ENCODE measurements at regions not wholly inside any gene's neighbourhood (a gene's known extent, or its start where the extent isn't known, plus 50 kb on each side); places are given as distances from the start of the nearest gene placed in this dataset.

DNA sequence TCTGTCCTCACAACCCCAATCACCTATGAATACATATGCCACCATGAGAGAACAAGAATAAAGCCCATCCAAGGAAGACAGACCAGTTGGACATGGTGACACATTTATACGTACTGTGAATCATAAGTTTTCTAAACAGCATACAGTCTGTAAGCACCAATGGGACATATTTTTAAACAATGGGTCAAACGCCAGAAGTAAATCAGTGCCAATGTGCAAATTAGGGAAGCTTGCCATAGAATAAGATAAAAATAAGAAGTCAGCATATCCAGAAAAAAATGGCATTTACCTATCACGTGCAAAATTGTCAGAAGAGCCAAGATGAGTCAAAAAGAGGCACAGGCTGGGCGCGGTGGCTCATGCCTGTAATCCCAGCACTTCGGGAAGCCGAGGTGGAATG, 910.4 kb downstream of the SORCS1 start:
- H3K36me3 ChIP-seq, result no peaks in the 10 kb centered on the region

DNA sequence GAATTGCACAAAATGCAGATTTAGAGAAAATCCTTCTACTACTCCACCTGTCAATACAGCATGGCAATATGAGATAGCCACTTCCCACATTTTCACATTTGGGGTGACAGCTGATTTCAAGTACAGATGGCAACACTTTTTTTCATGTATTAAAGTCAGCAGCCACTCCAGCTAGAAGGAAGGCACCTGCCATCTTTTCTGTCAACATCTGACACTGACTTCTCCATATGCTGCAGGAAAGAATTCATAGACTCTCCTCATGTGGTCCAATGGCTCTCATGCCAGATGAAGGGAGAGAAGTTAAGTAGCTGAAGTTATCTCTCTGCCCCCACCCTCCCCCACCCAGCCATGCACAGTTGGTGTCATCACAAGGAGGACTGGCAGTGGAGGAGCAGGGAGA, 912.0 kb downstream of the SORCS1 start:
- Histone ChIP-seq H3K27ac (no peak overlapping the region), H3K9me3 (no peaks in the 10 kb centered on the region), H3K27me3 (no peaks in the 10 kb centered on the region), H3K4me3 (no peak overlapping the region), H3K36me3 (no peaks in the 10 kb centered on the region), H3K4me1 (no peaks in the 10 kb centered on the region)
- TF ChIP-seq CTCF (IDR thresholded peaks at IDR 0.05), result no peak
- intact Hi-C loops (cut with DNase I; ENCODE audit: low total_unique reads), result no loop called here
- no peak for DNase-seq

More for the DNA sequence above, 910.4 kb downstream of the SORCS1 start:
- H3K27me3 ChIP-seq, result no peaks in the 10 kb centered on the region
- intact Hi-C loops (cut with DNase I; ENCODE audit: low total_unique reads), result no loop called here
- no peak overlapping the region for H3K27ac ChIP-seq
- no peaks in the 10 kb centered on the region for H3K4me1 ChIP-seq
- TF ChIP-seq CTCF (IDR thresholded peaks at IDR 0.05), result no peak
- H3K9me3 ChIP-seq, result no peaks in the 10 kb centered on the region
- DNase-seq, result no peak
- no peak overlapping the region for H3K4me3 ChIP-seq

- no peak for TF ChIP-seq CTCF (IDR thresholded peaks at IDR 0.05)
- intact Hi-C loops (cut with DNase I; ENCODE audit: low total_unique reads), result no loop called here
- DNase-seq, result no peak
- Histone ChIP-seq H3K36me3 (no peaks in the 10 kb centered on the region), H3K4me3 (no peak overlapping the region), H3K4me1 (no peaks in the 10 kb centered on the region), H3K27ac (no peak overlapping the region), H3K9me3 (no peaks in the 10 kb centered on the region), H3K27me3 (no peaks in the 10 kb centered on the region)
These were observed 912.9 kb downstream of the SORCS1 start for GRCh38 chr10:106251573-106251972.

DNA sequence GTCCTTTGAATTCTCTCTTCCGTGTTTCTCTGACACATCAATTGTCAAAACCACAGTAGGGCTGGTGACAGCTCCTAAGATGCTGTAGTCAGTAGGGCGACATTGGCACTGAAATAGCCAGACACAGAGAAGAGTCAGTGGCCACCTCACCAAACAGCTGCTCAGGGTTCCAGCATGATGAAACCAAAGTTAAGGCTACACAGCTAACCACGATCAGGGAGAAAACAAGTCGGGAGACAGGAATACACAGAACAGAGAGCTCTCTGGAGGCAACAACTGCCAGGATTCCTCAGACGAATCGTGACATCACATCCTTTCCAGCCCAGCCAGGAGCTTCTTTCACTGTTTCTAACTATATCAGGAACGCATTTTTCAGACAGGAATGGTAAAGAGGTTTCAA, 922.2 kb downstream of the SORCS1 start:
- no peak overlapping the region for H3K27ac ChIP-seq
- no peak overlapping the region for H3K4me3 ChIP-seq
- no peaks in the 10 kb centered on the region for H3K9me3 ChIP-seq
- H3K4me1 ChIP-seq, result no peaks in the 10 kb centered on the region
- no peaks in the 10 kb centered on the region for H3K36me3 ChIP-seq
- H3K27me3 ChIP-seq, result no peaks in the 10 kb centered on the region
- intact Hi-C loops (cut with DNase I; ENCODE audit: low total_unique reads), result no loop called here
- no peak for DNase-seq
- no peak for TF ChIP-seq CTCF (IDR thresholded peaks at IDR 0.05)

GRCh38 chr10:106226828-106227227, 937.7 kb downstream of the SORCS1 start:
- no peak for DNase-seq
- Histone ChIP-seq H3K4me1 (no peaks in the 10 kb centered on the region), H3K4me3 (no peak overlapping the region), H3K9me3 (no peaks in the 10 kb centered on the region), H3K27ac (no peak overlapping the region), H3K36me3 (no peaks in the 10 kb centered on the region), H3K27me3 (no peaks in the 10 kb centered on the region)
- no peak for TF ChIP-seq CTCF (IDR thresholded peaks at IDR 0.05)
- intact Hi-C loops (cut with DNase I; ENCODE audit: low total_unique reads), result no loop called here

- no peak for TF ChIP-seq CTCF (IDR thresholded peaks at IDR 0.05)
- Histone ChIP-seq H3K9me3 (no peaks in the 10 kb centered on the region), H3K27me3 (no peaks in the 10 kb centered on the region), H3K27ac (no peak overlapping the region), H3K36me3 (no peaks in the 10 kb centered on the region), H3K4me3 (no peak overlapping the region), H3K4me1 (no peaks in the 10 kb centered on the region)
- intact Hi-C loops (cut with DNase I; ENCODE audit: low total_unique reads), result no loop called here
- no peak for DNase-seq
These were observed 938.4 kb downstream of the SORCS1 start for GRCh38 chr10:106226142-106226541.

Measured in tibial artery (tissue), 4 donors.